ENCODE measurements at regions not wholly inside any gene's neighbourhood (a gene's known extent, or its start where the extent isn't known, plus 50 kb on each side); places are given as distances from the start of the nearest gene placed in this dataset.

DNA sequence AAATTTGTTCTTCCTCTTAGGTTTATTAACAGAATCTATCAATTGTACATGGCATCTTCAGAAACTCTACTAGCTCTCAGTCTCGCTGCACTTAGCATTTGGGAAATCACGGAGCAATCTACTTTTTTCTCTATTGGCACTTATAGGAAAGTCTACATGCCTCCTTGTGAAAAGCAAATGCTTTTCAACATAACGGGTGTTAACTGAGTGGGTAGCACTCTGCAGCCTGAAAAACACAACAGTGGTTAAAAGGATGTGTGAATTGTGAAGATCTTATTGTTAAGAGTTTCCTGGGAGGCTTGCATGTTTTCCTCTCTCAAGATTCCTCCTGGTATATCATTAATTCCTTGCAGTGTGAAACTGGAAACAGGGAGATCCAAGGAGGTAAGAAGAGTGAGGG is 204.2 kb upstream of the SESN3 start:
- Histone ChIP-seq H3K4me3 (no peak overlapping the region), H3K4me1 (peaks cover 21% of the 10 kb centered on the region), H3K27ac (replicated peaks) (no peak overlapping the region), H3K36me3 (no peaks in the 10 kb centered on the region), H3K27me3 (ENCODE audit: low read depth) (no peaks in the 10 kb centered on the region), H3K9me3 (replicated peaks) (no peaks in the 10 kb centered on the region)
- TF ChIP-seq, protein P1, sequence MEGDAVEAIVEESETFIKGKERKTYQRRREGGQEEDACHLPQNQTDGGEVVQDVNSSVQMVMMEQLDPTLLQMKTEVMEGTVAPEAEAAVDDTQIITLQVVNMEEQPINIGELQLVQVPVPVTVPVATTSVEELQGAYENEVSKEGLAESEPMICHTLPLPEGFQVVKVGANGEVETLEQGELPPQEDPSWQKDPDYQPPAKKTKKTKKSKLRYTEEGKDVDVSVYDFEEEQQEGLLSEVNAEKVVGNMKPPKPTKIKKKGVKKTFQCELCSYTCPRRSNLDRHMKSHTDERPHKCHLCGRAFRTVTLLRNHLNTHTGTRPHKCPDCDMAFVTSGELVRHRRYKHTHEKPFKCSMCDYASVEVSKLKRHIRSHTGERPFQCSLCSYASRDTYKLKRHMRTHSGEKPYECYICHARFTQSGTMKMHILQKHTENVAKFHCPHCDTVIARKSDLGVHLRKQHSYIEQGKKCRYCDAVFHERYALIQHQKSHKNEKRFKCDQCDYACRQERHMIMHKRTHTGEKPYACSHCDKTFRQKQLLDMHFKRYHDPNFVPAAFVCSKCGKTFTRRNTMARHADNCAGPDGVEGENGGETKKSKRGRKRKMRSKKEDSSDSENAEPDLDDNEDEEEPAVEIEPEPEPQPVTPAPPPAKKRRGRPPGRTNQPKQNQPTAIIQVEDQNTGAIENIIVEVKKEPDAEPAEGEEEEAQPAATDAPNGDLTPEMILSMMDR (IDR thresholded peaks at IDR 0.05; ENCODE audit: borderline replicate concordance), result no peak
- DNase-seq, result no peak
- intact Hi-C loops (cut with micrococcal nuclease), result no loop called here

GRCh38 chr11:95434489-95435057 is 203.6 kb upstream of the SESN3 start:
- no peak overlapping the region for H3K4me3 ChIP-seq
- peaks cover 21% of the 10 kb centered on the region for H3K4me1 ChIP-seq
- H3K9me3 ChIP-seq (replicated peaks), result no peaks in the 10 kb centered on the region
- H3K27me3 ChIP-seq (ENCODE audit: low read depth), result no peaks in the 10 kb centered on the region
- intact Hi-C loops (cut with micrococcal nuclease), result no loop called here
- TF ChIP-seq, protein P1 (IDR thresholded peaks at IDR 0.05; ENCODE audit: borderline replicate concordance), result no peak
- DNase-seq, result no peak
- no peaks in the 10 kb centered on the region for H3K36me3 ChIP-seq
- H3K27ac ChIP-seq (replicated peaks), result no peak overlapping the region

GRCh38 chr11:95434009-95434408 is 203.0 kb upstream of the SESN3 start:
- intact Hi-C loops (cut with micrococcal nuclease), result no loop called here
- H3K27me3 ChIP-seq (ENCODE audit: low read depth), result no peaks in the 10 kb centered on the region
- peaks cover 21% of the 10 kb centered on the region for H3K4me1 ChIP-seq
- TF ChIP-seq, protein P1 (IDR thresholded peaks at IDR 0.05; ENCODE audit: borderline replicate concordance), result no peak
- no peak overlapping the region for H3K4me3 ChIP-seq
- no peak for DNase-seq
- H3K36me3 ChIP-seq, result no peaks in the 10 kb centered on the region
- H3K27ac ChIP-seq (replicated peaks), result no peak overlapping the region
- no peaks in the 10 kb centered on the region for H3K9me3 ChIP-seq (replicated peaks)

DNA sequence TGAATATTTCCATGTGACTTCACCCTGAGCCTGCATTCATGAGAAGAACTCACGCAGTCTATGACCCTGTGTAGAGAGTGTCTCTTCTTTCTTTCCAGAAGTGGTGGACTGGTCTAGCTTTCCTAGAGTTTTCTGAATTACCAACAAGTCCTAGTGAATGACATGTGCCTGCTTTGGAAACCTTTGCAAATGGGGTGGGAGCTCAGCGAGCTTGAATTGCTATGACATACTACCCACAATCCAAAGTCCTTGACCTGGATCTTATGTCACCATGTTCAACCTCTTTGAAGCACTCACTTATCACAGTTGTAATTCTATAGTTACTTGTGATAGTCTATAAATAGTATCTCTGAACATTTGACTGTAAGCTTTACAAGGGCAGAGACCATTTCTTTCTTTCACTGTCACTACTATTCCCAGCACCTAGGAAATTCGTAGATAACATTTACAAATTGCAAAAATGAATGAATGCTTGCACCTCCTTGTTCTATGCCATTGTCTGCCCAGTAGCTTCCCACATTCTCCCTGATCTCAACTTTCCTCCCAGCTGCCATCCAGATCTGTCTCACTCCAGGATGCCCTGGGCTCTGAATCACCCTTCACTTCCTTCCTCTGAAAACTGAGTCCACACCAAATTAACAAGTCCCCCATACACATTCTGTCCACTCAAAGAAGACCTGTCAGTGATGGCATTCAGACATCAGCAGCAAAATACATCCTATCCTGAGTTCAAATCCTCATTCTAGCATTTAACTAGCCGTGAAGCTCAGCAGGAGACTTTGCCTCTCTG is 201.9 kb upstream of the SESN3 start:
- TF ChIP-seq, protein P1 (IDR thresholded peaks at IDR 0.05; ENCODE audit: borderline replicate concordance), result no peak
- H3K27me3 ChIP-seq (ENCODE audit: low read depth), result no peaks in the 10 kb centered on the region
- H3K27ac ChIP-seq (replicated peaks), result no peak overlapping the region
- no peaks in the 10 kb centered on the region for H3K9me3 ChIP-seq (replicated peaks)
- H3K4me1 ChIP-seq, result peaks cover 21% of the 10 kb centered on the region
- no peak overlapping the region for H3K4me3 ChIP-seq
- H3K36me3 ChIP-seq, result no peaks in the 10 kb centered on the region
- DNase-seq, result no peak
- intact Hi-C loops (cut with micrococcal nuclease), result no loop called here

GRCh38 chr11:95429376-95429907 is 198.4 kb upstream of the SESN3 start:
- intact Hi-C loops (cut with micrococcal nuclease), result no loop called here
- H3K27me3 ChIP-seq (ENCODE audit: low read depth), result peaks cover 13% of the 10 kb centered on the region
- no peaks in the 10 kb centered on the region for H3K36me3 ChIP-seq
- TF ChIP-seq, protein P1 (IDR thresholded peaks at IDR 0.05; ENCODE audit: borderline replicate concordance), result no peak
- DNase-seq, result no peak
- no peak overlapping the region for H3K27ac ChIP-seq (replicated peaks)
- H3K9me3 ChIP-seq (replicated peaks), result no peaks in the 10 kb centered on the region
- H3K4me1 ChIP-seq, result peaks cover 10% of the 10 kb centered on the region
- no peak overlapping the region for H3K4me3 ChIP-seq

Measured in left ventricle myocardium inferior (tissue), 1 donor.